AG09309 (cell line): ENCODE measurements at regions not wholly inside any gene's neighbourhood (a gene's known extent, or its start where the extent isn't known, plus 50 kb on each side); places are given as distances from the start of the nearest gene placed in this dataset.

Source experiments
- DNase-seq: peaks from one replicate; pipeline ENCODE4 v3.0.0-alpha.2; 2010; ENCODE audit warnings: low read depth
- H3K4me3 ChIP-seq: 2 replicates; pipeline ENCODE4 v1.5.1; 2011; ENCODE audit warnings: mild to moderate bottlenecking, low read depth, low read length, moderate library complexity; ENCODE audit not compliant: control insufficient read depth
- CTCF ChIP-seq: IDR thresholded peaks from 2 replicates; pipeline ENCODE4 v1.5.1; 2011; ENCODE audit warnings: mild to moderate bottlenecking, low read depth, low read length, inconsistent platforms; ENCODE audit not compliant: insufficient read depth, control insufficient read depth; ENCODE audit errors: missing control alignments

GRCh38 chr7:42677751-42678699 lies 233.8 kb downstream of the C7orf25 start:
- TF ChIP-seq CTCF = no peak
- no peak overlapping the region for H3K4me3 ChIP-seq
- peak; percentile 75 for DNase-seq

GRCh38 chr7:42674541-42674940 lies 237.3 kb downstream of the C7orf25 start:
- no peak for TF ChIP-seq CTCF
- no peak for DNase-seq

GRCh38 chr7:42673951-42674350 lies 237.9 kb downstream of the C7orf25 start:
- DNase-seq = no peak
- TF ChIP-seq CTCF = no peak
- no peak overlapping the region for H3K4me3 ChIP-seq

More at GRCh38 chr7:42674541-42674940, 237.3 kb downstream of the C7orf25 start:
- H3K4me3 ChIP-seq = no peak overlapping the region

- DNase-seq = no peak
- H3K4me3 ChIP-seq = no peak overlapping the region
- TF ChIP-seq CTCF = no peak
These were observed 239.4 kb downstream of the C7orf25 start for GRCh38 chr7:42672339-42672999.

GRCh38 chr7:42671627-42672026 lies 240.2 kb downstream of the C7orf25 start:
- no peak for TF ChIP-seq CTCF
- peak; percentile 55 for DNase-seq

GRCh38 chr7:42666994-42667393 lies 244.9 kb downstream of the C7orf25 start:
- no peak overlapping the region for H3K4me3 ChIP-seq
- no peak for TF ChIP-seq CTCF
- no peak for DNase-seq

More at GRCh38 chr7:42671627-42672026, 240.2 kb downstream of the C7orf25 start:
- H3K4me3 ChIP-seq = no peak overlapping the region
